Fibroblast of mammary gland (primary cell): ENCODE measurements at regions not wholly inside any gene's neighbourhood (a gene's known extent, or its start where the extent isn't known, plus 50 kb on each side); places are given as distances from the start of the nearest gene placed in this dataset.

Source experiments
- DNase-seq: peaks from one replicate; pipeline ENCODE4 v3.0.0-alpha.2; 2010; ENCODE audit warnings: low read depth
- H3K4me3 ChIP-seq: 2 replicates; pipeline ENCODE4 v1.5.1; 2011; ENCODE audit warnings: low read depth, mild to moderate bottlenecking, low read length, moderate library complexity; ENCODE audit not compliant: control insufficient read depth
- TF ChIP-seq, protein P1 (sequence below): conservative IDR thresholded peaks from 2 replicates; pipeline ENCODE4 v1.5.1; 2011; ENCODE audit warnings: low read depth, low read length, inconsistent platforms; ENCODE audit not compliant: control insufficient read depth, insufficient read depth

- no peak for DNase-seq
- no peak overlapping the region for H3K4me3 ChIP-seq
- TF ChIP-seq, protein P1, sequence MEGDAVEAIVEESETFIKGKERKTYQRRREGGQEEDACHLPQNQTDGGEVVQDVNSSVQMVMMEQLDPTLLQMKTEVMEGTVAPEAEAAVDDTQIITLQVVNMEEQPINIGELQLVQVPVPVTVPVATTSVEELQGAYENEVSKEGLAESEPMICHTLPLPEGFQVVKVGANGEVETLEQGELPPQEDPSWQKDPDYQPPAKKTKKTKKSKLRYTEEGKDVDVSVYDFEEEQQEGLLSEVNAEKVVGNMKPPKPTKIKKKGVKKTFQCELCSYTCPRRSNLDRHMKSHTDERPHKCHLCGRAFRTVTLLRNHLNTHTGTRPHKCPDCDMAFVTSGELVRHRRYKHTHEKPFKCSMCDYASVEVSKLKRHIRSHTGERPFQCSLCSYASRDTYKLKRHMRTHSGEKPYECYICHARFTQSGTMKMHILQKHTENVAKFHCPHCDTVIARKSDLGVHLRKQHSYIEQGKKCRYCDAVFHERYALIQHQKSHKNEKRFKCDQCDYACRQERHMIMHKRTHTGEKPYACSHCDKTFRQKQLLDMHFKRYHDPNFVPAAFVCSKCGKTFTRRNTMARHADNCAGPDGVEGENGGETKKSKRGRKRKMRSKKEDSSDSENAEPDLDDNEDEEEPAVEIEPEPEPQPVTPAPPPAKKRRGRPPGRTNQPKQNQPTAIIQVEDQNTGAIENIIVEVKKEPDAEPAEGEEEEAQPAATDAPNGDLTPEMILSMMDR: no peak
These were observed 1193.4 kb downstream of the SORCS3 start for GRCh38 chr10:105834261-105835059.

DNA sequence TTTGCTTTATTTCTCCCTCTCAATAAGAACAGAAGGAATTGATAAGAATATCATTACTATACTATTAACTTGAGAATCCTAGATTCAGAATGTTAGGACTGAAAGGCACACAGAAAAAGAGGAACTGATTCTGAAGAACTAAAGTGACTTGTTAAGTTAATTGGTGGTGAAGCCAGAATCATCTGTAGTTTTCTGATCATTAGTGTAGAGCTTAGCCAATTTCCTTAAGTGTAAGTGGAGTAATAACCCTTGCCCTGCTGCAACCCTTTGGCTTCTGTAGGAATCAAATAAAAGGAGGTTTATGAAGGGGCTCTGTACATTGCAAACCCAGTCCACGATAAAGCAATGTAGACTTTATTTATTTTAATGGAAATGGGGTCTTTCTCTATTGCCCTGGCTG, 1186.0 kb downstream of the SORCS3 start:
- no peak overlapping the region for H3K4me3 ChIP-seq
- DNase-seq: no peak
- TF ChIP-seq, protein P1: no peak

- no peak for DNase-seq
- TF ChIP-seq, protein P1: no peak
- H3K4me3 ChIP-seq: no peak overlapping the region
These were observed 1167.0 kb downstream of the SORCS3 start for GRCh38 chr10:105807935-105808587.

DNA sequence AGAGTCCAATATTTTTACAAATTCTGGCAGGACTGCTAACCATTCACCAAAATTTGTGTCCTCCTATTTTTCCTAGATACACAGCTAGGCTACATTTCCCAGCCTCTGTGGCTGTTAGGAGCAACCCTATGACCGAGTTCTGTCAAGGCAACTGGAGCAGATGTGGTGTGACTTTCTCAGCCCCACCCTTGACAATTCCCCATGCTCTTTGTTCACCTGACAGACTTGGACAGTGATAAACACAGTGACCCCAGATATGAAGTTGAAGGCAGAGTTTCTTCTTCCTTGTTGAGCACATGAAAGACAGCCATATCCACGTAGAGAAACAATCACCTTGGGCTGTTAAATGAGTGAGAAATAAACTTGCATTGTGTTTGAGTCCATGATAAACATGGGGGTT, 1162.1 kb downstream of the SORCS3 start:
- H3K4me3 ChIP-seq: no peak overlapping the region
- TF ChIP-seq, protein P1: no peak
- no peak for DNase-seq

- TF ChIP-seq, protein P1: no peak
- no peak overlapping the region for H3K4me3 ChIP-seq
- no peak for DNase-seq
These were observed 1159.6 kb downstream of the SORCS3 start for GRCh38 chr10:105800641-105801040.

GRCh38 chr10:105798328-105798889, 1157.3 kb downstream of the SORCS3 start:
- no peak for DNase-seq
- H3K4me3 ChIP-seq: no peak overlapping the region
- TF ChIP-seq, protein P1: no peak
